ENCODE measurements at regions not wholly inside any gene's neighbourhood (a gene's known extent, or its start where the extent isn't known, plus 50 kb on each side); places are given as distances from the start of the nearest gene placed in this dataset.

- H4K8ac ChIP-seq (ENCODE audit: extremely low read depth, insufficient read depth, low read length): no peak overlapping the region
- FAIRE-seq (no peak), DNase-seq (ENCODE audit: low read depth in 1 of 2, low spot score in 2 of 2) (no peak)
- WGBS, 2 experiments (ENCODE audit: extremely low coverage in 1 of 2, insufficient coverage in 1 of 2, insufficient read length in 1 of 2, insufficient replicate concordance in 2 of 2, low coverage in 1 of 2, low lambda C conversion rate in 2 of 2, missing lambda C conversion rate in 1 of 2): 88% methylated on average over 2 of the region's 2 CpGs; no CpG with 5 or more reads in 1 of the 2 experiments
- no peaks in the 10 kb centered on the region for H3K79me1 ChIP-seq (ENCODE audit: low read depth, low read length)
- TF ChIP-seq EGR1 (IDR thresholded peaks at IDR 0.05; ENCODE audit: borderline replicate concordance, low read depth, low read length) (no peak), YY1 (IDR thresholded peaks at IDR 0.05; ENCODE audit: low read depth, low read length) (no peak), RXRA (IDR thresholded peaks at IDR 0.05; ENCODE audit: insufficient read depth, low read depth, low read length) (no peak), NANOG (IDR thresholded peaks at IDR 0.05; ENCODE audit: insufficient read depth, low read depth, low read length, poor library complexity, severe bottlenecking) (no peak), SRF (IDR thresholded peaks at IDR 0.05; ENCODE audit: low read depth, low read length) (no peak), HDAC6 (IDR thresholded peaks at IDR 0.05; ENCODE audit: low read depth, low read length) (no peak), GTF2F1 (IDR thresholded peaks at IDR 0.05; ENCODE audit: borderline replicate concordance, low read depth, low read length) (no peak)
- no peak overlapping the region for H2AK5ac ChIP-seq (ENCODE audit: low read depth, low read length)
- H3K14ac ChIP-seq (ENCODE audit: insufficient read length): no peak overlapping the region
- H2AFZ ChIP-seq (ENCODE audit: low read length): no peak overlapping the region
- H2BK5ac ChIP-seq (ENCODE audit: low read depth, low read length): no peak overlapping the region
- no peak overlapping the region for H4K91ac ChIP-seq (replicated peaks; ENCODE audit: insufficient read length, low read length)
- H3K56ac ChIP-seq (replicated peaks; ENCODE audit: insufficient read length, low read depth, low read length): no peak overlapping the region
- H3K23me2 ChIP-seq (ENCODE audit: low read depth, low read length): no peaks in the 10 kb centered on the region
- H4K5ac ChIP-seq (ENCODE audit: insufficient read length, low read depth, low read length): no peak overlapping the region
- no peak overlapping the region for H2BK12ac ChIP-seq (ENCODE audit: low read depth, low read length)
- H3K4ac ChIP-seq (replicated peaks; ENCODE audit: insufficient read length, low read depth, low read length): peak overlapping the region; percentile 33
- H3K79me2 ChIP-seq (ENCODE audit: control insufficient read depth in 1 of 2, insufficient read depth in 2 of 2, low read length in 2 of 2): no peaks in the 10 kb centered on the region
- H4K20me1 ChIP-seq (replicated peaks in 1 of 2; ENCODE audit: control insufficient read depth in 1 of 2, insufficient read depth in 2 of 2, low read length in 2 of 2): no peaks in the 10 kb centered on the region
- POLR2A ChIA-PET (ENCODE audit: partially characterized antibody): interaction anchor here (1.3 kb wide), 1 partner anchor 11 kb away, joined by 4 read pairs; no protein-coding TSS in a partner anchor
- H3K27me3 ChIP-seq (replicated peaks in 1 of 4; ENCODE audit: control insufficient read depth in 3 of 4, extremely low read depth in 1 of 4, insufficient read depth in 3 of 4, low read length in 3 of 4): no peaks in the 10 kb centered on the region
- peak overlapping the region; percentile 48; the same call in 1 of the 2 replicates for H2BK20ac ChIP-seq (ENCODE audit: low read length)
- H3K9ac ChIP-seq (replicated peaks in 1 of 4; ENCODE audit: extremely low read depth in 1 of 4, low read depth in 3 of 4, low read length in 3 of 4): no peak overlapping the region
- no peak overlapping the region for H3K18ac ChIP-seq (ENCODE audit: extremely low read depth, low read length)
- no peak overlapping the region for H2BK120ac ChIP-seq (replicated peaks; ENCODE audit: low read depth, low read length)
- CTCF ChIA-PET (ENCODE audit: partially characterized antibody): no interaction called here
- H3K9me3 ChIP-seq (ENCODE audit: insufficient read depth in 2 of 2, low read depth in 1 of 2, low read length in 1 of 2): no peaks in the 10 kb centered on the region
- no peak overlapping the region for H3K27ac ChIP-seq (ENCODE audit: low read depth, low read length)
- H3K4me2 ChIP-seq (ENCODE audit: insufficient read depth in 1 of 2, low read depth in 2 of 2, low read length in 2 of 2): no peak overlapping the region
- H3K4me3 ChIP-seq (ENCODE audit: extremely low read depth in 1 of 4, insufficient read depth in 2 of 4, low read depth in 3 of 4, low read length in 4 of 4): no peak overlapping the region
- H3K36me3 ChIP-seq (ENCODE audit: control insufficient read depth in 2 of 4, insufficient read depth in 4 of 4, low read length in 3 of 4): no peaks in the 10 kb centered on the region; a peak in 1 of 8 replicates
- peaks cover 0 to 4% (median 2%) of the 10 kb centered on the region in 4 experiments; a peak in 2 of 7 replicates for H3K4me1 ChIP-seq (replicated peaks in 1 of 4; ENCODE audit: control insufficient read depth in 3 of 4, insufficient read depth in 4 of 4, low read length in 3 of 4)
- no peak overlapping the region for H3K23ac ChIP-seq (ENCODE audit: insufficient read length)
- H2BK15ac ChIP-seq (ENCODE audit: low read length): no peak overlapping the region
Observed at GRCh38 chr6:95521181-95521580, 56.2 kb upstream of the MANEA start.
